HEK293 (cell line): ENCODE measurements at regions not wholly inside any gene's neighbourhood (a gene's known extent, or its start where the extent isn't known, plus 50 kb on each side); places are given as distances from the start of the nearest gene placed in this dataset.

Source experiments
- EGR2 ChIP-seq: fragments of 450-650 bp; formaldehyde crosslinking; IDR thresholded peaks from 2 replicates; pipeline ENCODE4 v1.5.1; 2016; ENCODE audit warnings: low read depth, missing biosample characterization, missing genetic modification characterization
- HOXA7 ChIP-seq: sonication (generic); formaldehyde crosslinking; IDR thresholded peaks from 2 replicates; pipeline ENCODE4 v1.8.1; 2022; ENCODE audit warnings: missing genetic modification reagents, borderline replicate concordance
- YY2 ChIP-seq: fragments of 450-650 bp; formaldehyde crosslinking; IDR thresholded peaks from 2 replicates; pipeline ENCODE4 v1.5.1; 2016; ENCODE audit warnings: missing biosample characterization, missing genetic modification characterization
- ZNF175 ChIP-seq: fragments of 450-650 bp; formaldehyde crosslinking; IDR thresholded peaks from 2 replicates; pipeline ENCODE4 v1.5.1; 2016; ENCODE audit warnings: missing biosample characterization, missing genetic modification characterization
- ZNF239 ChIP-seq: fragments of 450-650 bp; formaldehyde crosslinking; IDR thresholded peaks from 2 replicates; pipeline ENCODE4 v1.5.1; 2016; ENCODE audit warnings: missing biosample characterization, missing genetic modification characterization
- ZNF335 ChIP-seq: fragments of 450-650 bp; formaldehyde crosslinking; conservative IDR thresholded peaks from 2 replicates; pipeline ENCODE4 v1.5.1; 2016; ENCODE audit warnings: missing biosample characterization, missing genetic modification characterization
- TF ChIP-seq, protein P1 (sequence below): fragments of 450-650 bp; formaldehyde crosslinking; IDR thresholded peaks from 2 replicates; pipeline ENCODE4 v1.5.1; 2016; ENCODE audit warnings: missing biosample characterization, missing genetic modification characterization
- TF ChIP-seq, protein P2 (sequence below): fragments of 450-650 bp; formaldehyde crosslinking; IDR thresholded peaks from 2 replicates; pipeline ENCODE4 v1.5.1; 2016; ENCODE audit warnings: missing biosample characterization, missing genetic modification characterization
- TF ChIP-seq, protein P3 (sequence below): fragments of 450-650 bp; formaldehyde crosslinking; IDR thresholded peaks from 2 replicates; pipeline ENCODE4 v1.5.1; 2016; ENCODE audit warnings: missing biosample characterization, missing genetic modification characterization, low read depth

DNA sequence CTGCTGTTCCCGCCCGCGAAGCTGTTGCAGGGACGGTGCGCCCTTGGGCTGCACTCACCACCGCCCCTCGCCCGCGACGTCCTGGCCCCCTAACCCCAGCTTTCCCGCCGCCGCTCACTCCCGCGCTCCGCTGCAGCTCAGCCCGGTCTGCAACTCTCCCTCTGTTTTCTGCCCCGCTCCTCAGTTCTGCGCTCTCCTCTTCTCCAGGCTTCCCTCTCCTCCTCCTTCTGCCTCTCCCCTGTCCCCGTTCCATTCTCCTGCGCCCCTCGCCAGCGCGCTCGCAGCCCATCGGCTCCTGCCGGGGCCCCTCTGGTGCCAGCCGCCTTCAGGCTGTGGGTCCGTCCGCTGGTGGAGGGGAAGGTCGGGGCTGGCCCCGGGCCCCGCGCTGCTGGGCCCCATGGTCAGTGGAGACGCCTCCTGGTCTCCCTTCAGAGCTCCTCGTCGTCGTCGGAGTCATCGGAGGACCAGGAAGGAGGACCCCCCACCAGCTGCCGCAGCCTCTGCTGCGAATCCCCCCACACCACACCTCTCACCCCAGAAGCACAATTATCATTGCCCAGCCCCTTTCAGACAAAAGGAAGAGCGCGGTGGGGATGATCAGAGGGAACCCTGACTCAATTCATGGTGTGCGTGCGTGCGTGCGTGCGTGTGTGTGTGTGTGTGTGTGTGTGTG lies 223.2 kb upstream of the FOXF1 start:
- no peak for TF ChIP-seq EGR2
- TF ChIP-seq, protein P1, sequence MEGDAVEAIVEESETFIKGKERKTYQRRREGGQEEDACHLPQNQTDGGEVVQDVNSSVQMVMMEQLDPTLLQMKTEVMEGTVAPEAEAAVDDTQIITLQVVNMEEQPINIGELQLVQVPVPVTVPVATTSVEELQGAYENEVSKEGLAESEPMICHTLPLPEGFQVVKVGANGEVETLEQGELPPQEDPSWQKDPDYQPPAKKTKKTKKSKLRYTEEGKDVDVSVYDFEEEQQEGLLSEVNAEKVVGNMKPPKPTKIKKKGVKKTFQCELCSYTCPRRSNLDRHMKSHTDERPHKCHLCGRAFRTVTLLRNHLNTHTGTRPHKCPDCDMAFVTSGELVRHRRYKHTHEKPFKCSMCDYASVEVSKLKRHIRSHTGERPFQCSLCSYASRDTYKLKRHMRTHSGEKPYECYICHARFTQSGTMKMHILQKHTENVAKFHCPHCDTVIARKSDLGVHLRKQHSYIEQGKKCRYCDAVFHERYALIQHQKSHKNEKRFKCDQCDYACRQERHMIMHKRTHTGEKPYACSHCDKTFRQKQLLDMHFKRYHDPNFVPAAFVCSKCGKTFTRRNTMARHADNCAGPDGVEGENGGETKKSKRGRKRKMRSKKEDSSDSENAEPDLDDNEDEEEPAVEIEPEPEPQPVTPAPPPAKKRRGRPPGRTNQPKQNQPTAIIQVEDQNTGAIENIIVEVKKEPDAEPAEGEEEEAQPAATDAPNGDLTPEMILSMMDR (tag by site-specific recombination) = no peak
- TF ChIP-seq, protein P2, sequence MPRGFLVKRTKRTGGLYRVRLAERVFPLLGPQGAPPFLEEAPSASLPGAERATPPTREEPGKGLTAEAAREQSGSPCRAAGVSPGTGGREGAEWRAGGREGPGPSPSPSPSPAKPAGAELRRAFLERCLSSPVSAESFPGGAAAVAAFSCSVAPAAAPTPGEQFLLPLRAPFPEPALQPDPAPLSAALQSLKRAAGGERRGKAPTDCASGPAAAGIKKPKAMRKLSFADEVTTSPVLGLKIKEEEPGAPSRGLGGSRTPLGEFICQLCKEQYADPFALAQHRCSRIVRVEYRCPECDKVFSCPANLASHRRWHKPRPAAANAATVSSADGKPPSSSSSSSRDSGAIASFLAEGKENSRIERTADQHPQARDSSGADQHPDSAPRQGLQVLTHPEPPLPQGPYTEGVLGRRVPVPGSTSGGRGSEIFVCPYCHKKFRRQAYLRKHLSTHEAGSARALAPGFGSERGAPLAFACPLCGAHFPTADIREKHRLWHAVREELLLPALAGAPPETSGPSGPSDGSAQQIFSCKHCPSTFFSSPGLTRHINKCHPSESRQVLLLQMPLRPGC (tag by site-specific recombination) = no peak
- TF ChIP-seq ZNF239 (tag by site-specific recombination) = no peak
- TF ChIP-seq YY2 (tag by site-specific recombination) = no peak
- TF ChIP-seq ZNF335 = no peak
- no peak for TF ChIP-seq HOXA7 (CRISPR knock-in tag)
- no peak for TF ChIP-seq ZNF175 (tag by site-specific recombination)
- TF ChIP-seq, protein P3, sequence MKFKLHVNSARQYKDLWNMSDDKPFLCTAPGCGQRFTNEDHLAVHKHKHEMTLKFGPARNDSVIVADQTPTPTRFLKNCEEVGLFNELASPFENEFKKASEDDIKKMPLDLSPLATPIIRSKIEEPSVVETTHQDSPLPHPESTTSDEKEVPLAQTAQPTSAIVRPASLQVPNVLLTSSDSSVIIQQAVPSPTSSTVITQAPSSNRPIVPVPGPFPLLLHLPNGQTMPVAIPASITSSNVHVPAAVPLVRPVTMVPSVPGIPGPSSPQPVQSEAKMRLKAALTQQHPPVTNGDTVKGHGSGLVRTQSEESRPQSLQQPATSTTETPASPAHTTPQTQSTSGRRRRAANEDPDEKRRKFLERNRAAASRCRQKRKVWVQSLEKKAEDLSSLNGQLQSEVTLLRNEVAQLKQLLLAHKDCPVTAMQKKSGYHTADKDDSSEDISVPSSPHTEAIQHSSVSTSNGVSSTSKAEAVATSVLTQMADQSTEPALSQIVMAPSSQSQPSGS (tag by site-specific recombination) = no peak
